Activated CD4-positive, alpha-beta T cell treated with anti-CD3 and anti-CD28 coated beads, Interleukin-2, amount 10 ng/mL, durations not matched to agents 24 days and 14 days (primary cell): ENCODE measurements at regions not wholly inside any gene's neighbourhood (a gene's known extent, or its start where the extent isn't known, plus 50 kb on each side); places are given as distances from the start of the nearest gene placed in this dataset.
"Not testable (repeated sequence)": the region's sequence is repeated elsewhere in the genome, so short reads cannot be mapped to it uniquely, and the experiment has no call there.

Experiments
- DNase-seq: peaks from one replicate; pipeline ENCODE4 v3.0.0; 2022
- H3K27ac Mint-ChIP-seq: one replicate; pipeline ENCODE4 v1.8.0; 2022; ENCODE audit warnings: mild to moderate bottlenecking, mixed read lengths
- H3K27me3 Mint-ChIP-seq: one replicate; pipeline ENCODE4 v1.8.0; 2022; ENCODE audit warnings: mixed read lengths
- H3K36me3 Mint-ChIP-seq: one replicate; pipeline ENCODE4 v1.8.0; 2022; ENCODE audit warnings: low read depth, mild to moderate bottlenecking, mixed read lengths
- H3K4me1 Mint-ChIP-seq: one replicate; pipeline ENCODE4 v1.8.0; 2021; ENCODE audit warnings: mixed read lengths
- H3K4me3 Mint-ChIP-seq: one replicate; pipeline ENCODE4 v1.8.0; 2022; ENCODE audit warnings: mild to moderate bottlenecking, moderate library complexity, mixed read lengths
- H3K9me3 Mint-ChIP-seq: one replicate; pipeline ENCODE4 v1.8.0; 2021; ENCODE audit warnings: mixed read lengths
- intact Hi-C: fragments of 100-400 bp; cut with micrococcal nuclease; formaldehyde crosslinking; loops from one replicate; pipeline ENCODE4 v1.15.1; 2023

GRCh38 chr13:89215319-89215718 lies 1544.1 kb downstream of the SLITRK5 start:
- H3K27ac Mint-ChIP-seq, H3K27me3 Mint-ChIP-seq, H3K4me1 Mint-ChIP-seq, H3K4me3 Mint-ChIP-seq, H3K36me3 Mint-ChIP-seq, DNase-seq, H3K9me3 Mint-ChIP-seq, intact Hi-C loops: not testable (repeated sequence)

GRCh38 chr13:89217813-89218212 lies 1546.6 kb downstream of the SLITRK5 start:
- no peaks in the 10 kb centered on the region for H3K36me3 Mint-ChIP-seq
- no peaks in the 10 kb centered on the region for H3K4me1 Mint-ChIP-seq
- intact Hi-C loops, result no loop called here

GRCh38 chr13:89221557-89222158 lies 1550.5 kb downstream of the SLITRK5 start:
- H3K36me3 Mint-ChIP-seq, result no peaks in the 10 kb centered on the region
- no peak overlapping the region for H3K4me3 Mint-ChIP-seq
- no peaks in the 10 kb centered on the region for H3K27me3 Mint-ChIP-seq
- no peaks in the 10 kb centered on the region for H3K4me1 Mint-ChIP-seq
- H3K27ac Mint-ChIP-seq, result no peak overlapping the region
- no peak for DNase-seq
- intact Hi-C loops, result no loop called here
- peaks cover 4% of the 10 kb centered on the region for H3K9me3 Mint-ChIP-seq

More at GRCh38 chr13:89217813-89218212, 1546.6 kb downstream of the SLITRK5 start:
- H3K4me3 Mint-ChIP-seq, result no peak overlapping the region
- H3K27ac Mint-ChIP-seq, result no peak overlapping the region
- peaks cover 4% of the 10 kb centered on the region for H3K9me3 Mint-ChIP-seq
- no peak for DNase-seq
- no peaks in the 10 kb centered on the region for H3K27me3 Mint-ChIP-seq

- Mint-ChIP-seq H3K4me3 (no peak overlapping the region), H3K36me3 (no peaks in the 10 kb centered on the region), H3K9me3 (peaks cover 5% of the 10 kb centered on the region), H3K27ac (no peak overlapping the region), H3K4me1 (no peaks in the 10 kb centered on the region), H3K27me3 (no peaks in the 10 kb centered on the region)
- DNase-seq, result no peak
- intact Hi-C loops, result no loop called here
Measured at GRCh38 chr13:89227356-89227755, 1556.2 kb downstream of the SLITRK5 start.

- Mint-ChIP-seq H3K36me3 (no peaks in the 10 kb centered on the region), H3K27me3 (no peaks in the 10 kb centered on the region), H3K4me3 (no peak overlapping the region), H3K4me1 (no peaks in the 10 kb centered on the region), H3K9me3 (no peaks in the 10 kb centered on the region), H3K27ac (no peak overlapping the region)
- intact Hi-C loops, result no loop called here
- no peak for DNase-seq
Measured at GRCh38 chr13:89238496-89238895, 1567.3 kb downstream of the SLITRK5 start.

GRCh38 chr13:89239361-89240127 lies 1568.4 kb downstream of the SLITRK5 start:
- H3K36me3 Mint-ChIP-seq, result no peaks in the 10 kb centered on the region
- intact Hi-C loops, result no loop called here
- H3K4me3 Mint-ChIP-seq, result no peak overlapping the region
- H3K9me3 Mint-ChIP-seq, result no peaks in the 10 kb centered on the region
- no peaks in the 10 kb centered on the region for H3K27me3 Mint-ChIP-seq
- DNase-seq, result no peak
- H3K27ac Mint-ChIP-seq, result no peak overlapping the region
- no peaks in the 10 kb centered on the region for H3K4me1 Mint-ChIP-seq

GRCh38 chr13:89255844-89256406 lies 1584.8 kb downstream of the SLITRK5 start:
- no peaks in the 10 kb centered on the region for H3K4me1 Mint-ChIP-seq
- DNase-seq, result no peak
- intact Hi-C loops, result no loop called here
- H3K27me3 Mint-ChIP-seq, result no peaks in the 10 kb centered on the region
- no peaks in the 10 kb centered on the region for H3K36me3 Mint-ChIP-seq
- H3K27ac Mint-ChIP-seq, result no peak overlapping the region
- no peak overlapping the region for H3K4me3 Mint-ChIP-seq
- H3K9me3 Mint-ChIP-seq, result peaks cover 10% of the 10 kb centered on the region

GRCh38 chr13:89267734-89268133 lies 1596.6 kb downstream of the SLITRK5 start:
- H3K9me3 Mint-ChIP-seq, result no peaks in the 10 kb centered on the region
- H3K36me3 Mint-ChIP-seq, result no peaks in the 10 kb centered on the region
- H3K4me1 Mint-ChIP-seq, result no peaks in the 10 kb centered on the region
- H3K27ac Mint-ChIP-seq, result no peak overlapping the region
- DNase-seq, result no peak
- H3K27me3 Mint-ChIP-seq, result no peaks in the 10 kb centered on the region
- no peak overlapping the region for H3K4me3 Mint-ChIP-seq
- intact Hi-C loops, result no loop called here

- Mint-ChIP-seq H3K4me3 (no peak overlapping the region), H3K27ac (no peak overlapping the region), H3K27me3 (no peaks in the 10 kb centered on the region), H3K4me1 (no peaks in the 10 kb centered on the region), H3K9me3 (no peaks in the 10 kb centered on the region), H3K36me3 (no peaks in the 10 kb centered on the region)
- no peak for DNase-seq
- intact Hi-C loops, result no loop called here
Measured at GRCh38 chr13:89269737-89270136, 1598.6 kb downstream of the SLITRK5 start.

GRCh38 chr13:89270736-89271135 lies 1599.6 kb downstream of the SLITRK5 start:
- Mint-ChIP-seq H3K4me1 (no peaks in the 10 kb centered on the region), H3K27ac (no peak overlapping the region), H3K9me3 (no peaks in the 10 kb centered on the region), H3K4me3 (no peak overlapping the region), H3K27me3 (no peaks in the 10 kb centered on the region), H3K36me3 (no peaks in the 10 kb centered on the region)
- no peak for DNase-seq
- intact Hi-C loops, result no loop called here

GRCh38 chr13:89279374-89279773 lies 1608.2 kb downstream of the SLITRK5 start:
- Mint-ChIP-seq H3K9me3 (no peaks in the 10 kb centered on the region), H3K36me3 (no peaks in the 10 kb centered on the region), H3K4me1 (no peaks in the 10 kb centered on the region), H3K27ac (no peak overlapping the region), H3K27me3 (no peaks in the 10 kb centered on the region), H3K4me3 (no peak overlapping the region)
- intact Hi-C loops, result no loop called here
- no peak for DNase-seq

- intact Hi-C loops, result no loop called here
- no peaks in the 10 kb centered on the region for H3K27me3 Mint-ChIP-seq
- no peak overlapping the region for H3K4me3 Mint-ChIP-seq
- DNase-seq, result no peak
- no peaks in the 10 kb centered on the region for H3K36me3 Mint-ChIP-seq
- H3K27ac Mint-ChIP-seq, result no peak overlapping the region
- no peaks in the 10 kb centered on the region for H3K4me1 Mint-ChIP-seq
- H3K9me3 Mint-ChIP-seq, result no peaks in the 10 kb centered on the region
Measured at GRCh38 chr13:89281331-89281730, 1610.2 kb downstream of the SLITRK5 start.

- no peaks in the 10 kb centered on the region for H3K27me3 Mint-ChIP-seq
- H3K4me3 Mint-ChIP-seq, result no peak overlapping the region
- no peak for DNase-seq
- no peak overlapping the region for H3K27ac Mint-ChIP-seq
- no peaks in the 10 kb centered on the region for H3K9me3 Mint-ChIP-seq
- no peaks in the 10 kb centered on the region for H3K36me3 Mint-ChIP-seq
- H3K4me1 Mint-ChIP-seq, result no peaks in the 10 kb centered on the region
- intact Hi-C loops, result no loop called here
Measured at GRCh38 chr13:89282241-89282640, 1611.1 kb downstream of the SLITRK5 start.

- intact Hi-C loops, result no loop called here
- Mint-ChIP-seq H3K36me3 (no peaks in the 10 kb centered on the region), H3K27me3 (no peaks in the 10 kb centered on the region), H3K9me3 (peaks cover 4% of the 10 kb centered on the region), H3K4me1 (no peaks in the 10 kb centered on the region), H3K4me3 (no peak overlapping the region), H3K27ac (no peak overlapping the region)
- no peak for DNase-seq
Measured at GRCh38 chr13:89287381-89287780, 1616.2 kb downstream of the SLITRK5 start.
